WTC11 (cell line): ENCODE measurements at regions not wholly inside any gene's neighbourhood (a gene's known extent, or its start where the extent isn't known, plus 50 kb on each side); places are given as distances from the start of the nearest gene placed in this dataset.

ENCODE experiments used
- ATAC-seq: fragments of 200-7000 bp; cut with Tn5 transposase; 2 replicates; pipeline ENCODE4 v1.10.0; 2021; ENCODE audit warnings: mild to moderate bottlenecking, moderate library complexity
- CTCF ChIA-PET: fragments of 300-600 bp; sonication (Branson Sonifier 250); formaldehyde crosslinking; loops from one replicate; lab custom pipeline; 2021; ENCODE audit warnings: antibody characterized with exemption; lab: Charles Lee
- POLR2A ChIA-PET: fragments of 350-600 bp; sonication (Branson Sonifier 250); formaldehyde crosslinking; loops from one replicate; lab custom pipeline; 2021; ENCODE audit warnings: antibody characterized with exemption; lab: Charles Lee
- DNase-seq: peaks from one replicate; pipeline ENCODE4 v3.0.0; 2021; ENCODE audit warnings: low spot score
- H3K27ac Mint-ChIP-seq: 2 replicates; pipeline ENCODE4 v1.8.0; 2021; ENCODE audit warnings: mixed read lengths
- H3K27me3 Mint-ChIP-seq: 2 replicates; pipeline ENCODE4 v1.8.0; 2021; ENCODE audit warnings: low read depth, mild to moderate bottlenecking, moderate library complexity, mixed read lengths
- H3K36me3 Mint-ChIP-seq: 2 replicates; pipeline ENCODE4 v1.8.0; 2021; ENCODE audit warnings: mixed read lengths
- H3K4me1 Mint-ChIP-seq: 2 replicates; pipeline ENCODE4 v1.8.0; 2022; ENCODE audit warnings: mixed read lengths
- H3K4me3 Mint-ChIP-seq: 2 replicates; pipeline ENCODE4 v1.8.0; 2021; ENCODE audit warnings: mild to moderate bottlenecking, moderate library complexity, mixed read lengths
- H3K9me3 Mint-ChIP-seq: 2 replicates; pipeline ENCODE4 v1.8.0; 2021; ENCODE audit warnings: mixed read lengths
- CREB1 ChIP-seq: sonication (generic); formaldehyde crosslinking; IDR thresholded peaks from 2 replicates; pipeline ENCODE4 v1.8.0; 2023; ENCODE audit warnings: mild to moderate bottlenecking, missing genetic modification reagents
- ESRRA ChIP-seq: sonication (generic); formaldehyde crosslinking; IDR thresholded peaks from 2 replicates; pipeline ENCODE4 v1.8.1; 2022; ENCODE audit warnings: mild to moderate bottlenecking, missing genetic modification reagents, borderline replicate concordance
- IRF2 ChIP-seq: sonication (generic); formaldehyde crosslinking; IDR thresholded peaks from 2 replicates; pipeline ENCODE4 v1.8.0; 2022; ENCODE audit warnings: low read depth, missing genetic modification reagents, borderline replicate concordance
- JUN ChIP-seq: sonication (generic); formaldehyde crosslinking; IDR thresholded peaks from 2 replicates; pipeline ENCODE4 v1.8.0; 2023; ENCODE audit warnings: mild to moderate bottlenecking, missing genetic modification reagents
- MYBL2 ChIP-seq: sonication (generic); formaldehyde crosslinking; IDR thresholded peaks from 2 replicates; pipeline ENCODE4 v1.8.1; 2023; ENCODE audit warnings: mild to moderate bottlenecking, moderate library complexity, missing genetic modification reagents
- NFATC4 ChIP-seq: fragments of 250-450 bp; sonication (Bioruptor Pico); IDR thresholded peaks from 2 replicates; pipeline ENCODE4 v1.9.0; 2021; ENCODE audit warnings: mild to moderate bottlenecking
- NR1H2 ChIP-seq: sonication (generic); formaldehyde crosslinking; IDR thresholded peaks from 2 replicates; pipeline ENCODE4 v1.9.0; 2021; ENCODE audit warnings: mild to moderate bottlenecking, moderate library complexity, missing genetic modification reagents
- SOX15 ChIP-seq: fragments of 250-450 bp; sonication (Bioruptor Pico); IDR thresholded peaks from 2 replicates; pipeline ENCODE4 v1.9.0; 2021; ENCODE audit warnings: mild to moderate bottlenecking
- SP1 ChIP-seq: sonication (generic); formaldehyde crosslinking; conservative IDR thresholded peaks from 2 replicates; pipeline ENCODE4 v1.8.1; 2022; ENCODE audit warnings: missing genetic modification reagents
- TCF7 ChIP-seq: sonication (generic); formaldehyde crosslinking; IDR thresholded peaks from 2 replicates; pipeline ENCODE4 v1.8.0; 2022; ENCODE audit warnings: mild to moderate bottlenecking, low read depth, missing genetic modification reagents, moderate library complexity
- ZBTB21 ChIP-seq: sonication (generic); formaldehyde crosslinking; IDR thresholded peaks from 2 replicates; pipeline ENCODE4 v1.8.1; 2023; ENCODE audit warnings: mild to moderate bottlenecking, missing genetic modification reagents, borderline replicate concordance
- ZNF121 ChIP-seq: sonication (generic); formaldehyde crosslinking; IDR thresholded peaks from 2 replicates; pipeline ENCODE4 v1.8.0; 2023; ENCODE audit warnings: missing genetic modification reagents
- ZNF219 ChIP-seq: sonication (generic); formaldehyde crosslinking; IDR thresholded peaks from 2 replicates; pipeline ENCODE4 v1.8.0; 2023; ENCODE audit warnings: missing genetic modification reagents, mild to moderate bottlenecking, borderline replicate concordance
- ZNF396 ChIP-seq: fragments of 250-450 bp; sonication (Bioruptor Pico); IDR thresholded peaks from 2 replicates; pipeline ENCODE4 v1.8.0; 2021; ENCODE audit warnings: mild to moderate bottlenecking, moderate library complexity, borderline replicate concordance
- ZNF416 ChIP-seq: fragments of 250-450 bp; sonication (Bioruptor Pico); IDR thresholded peaks from 2 replicates; pipeline ENCODE4 v1.9.0; 2021; ENCODE audit warnings: mild to moderate bottlenecking, inconsistent platforms
- ZNF671 ChIP-seq: fragments of 250-450 bp; sonication (Bioruptor Pico); IDR thresholded peaks from 2 replicates; pipeline ENCODE4 v1.8.0; 2021; ENCODE audit warnings: mild to moderate bottlenecking
- TF ChIP-seq, protein P1 (sequence below): sonication (generic); formaldehyde crosslinking; IDR thresholded peaks from 2 replicates; pipeline ENCODE4 v1.8.0; 2022; ENCODE audit warnings: mild to moderate bottlenecking, missing genetic modification reagents
- TF ChIP-seq, protein P2 (sequence below): sonication (generic); formaldehyde crosslinking; IDR thresholded peaks from 2 replicates; pipeline ENCODE4 v1.8.1; 2023; ENCODE audit warnings: mild to moderate bottlenecking, missing genetic modification reagents, borderline replicate concordance
- TF ChIP-seq, protein P3 (sequence below): sonication (generic); formaldehyde crosslinking; IDR thresholded peaks from 2 replicates; pipeline ENCODE4 v1.8.1; 2022; ENCODE audit warnings: mild to moderate bottlenecking, missing genetic modification reagents, moderate library complexity, borderline replicate concordance
- TF ChIP-seq, protein P4 (sequence below): sonication (generic); formaldehyde crosslinking; conservative IDR thresholded peaks from 2 replicates; pipeline ENCODE4 v1.8.1; 2022; ENCODE audit warnings: mild to moderate bottlenecking, missing genetic modification reagents
- TF ChIP-seq, protein P5 (sequence below): fragments of 250-450 bp; sonication (Bioruptor Pico); IDR thresholded peaks from 2 replicates; pipeline ENCODE4 v1.8.0; 2021; ENCODE audit warnings: mild to moderate bottlenecking
- TF ChIP-seq, protein P6 (sequence below): fragments of 200-600 bp; IDR thresholded peaks from 2 replicates; pipeline ENCODE4 v1.8.0; 2022; ENCODE audit warnings: antibody characterized with exemption

DNA sequence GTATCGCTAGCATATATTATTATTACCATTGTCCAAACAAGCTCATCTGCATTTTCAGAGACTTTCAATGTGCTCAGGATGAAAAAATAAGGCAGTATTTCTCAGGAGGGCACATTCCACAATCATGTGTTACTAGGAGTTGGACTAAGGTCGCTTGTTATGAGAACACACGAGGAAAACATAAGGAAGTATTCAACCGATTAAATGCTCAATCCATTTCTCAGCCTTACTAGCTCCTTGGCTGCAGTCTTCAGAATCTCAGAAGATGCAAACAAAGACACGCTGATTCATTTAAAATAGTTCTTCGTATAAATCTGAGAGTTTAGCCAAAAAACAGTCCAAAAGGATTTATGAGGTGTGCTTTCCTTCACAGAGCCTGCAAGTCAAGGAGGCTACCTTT is 82.0 kb upstream of the JAK1 start (continued):
- TF ChIP-seq, protein P1, sequence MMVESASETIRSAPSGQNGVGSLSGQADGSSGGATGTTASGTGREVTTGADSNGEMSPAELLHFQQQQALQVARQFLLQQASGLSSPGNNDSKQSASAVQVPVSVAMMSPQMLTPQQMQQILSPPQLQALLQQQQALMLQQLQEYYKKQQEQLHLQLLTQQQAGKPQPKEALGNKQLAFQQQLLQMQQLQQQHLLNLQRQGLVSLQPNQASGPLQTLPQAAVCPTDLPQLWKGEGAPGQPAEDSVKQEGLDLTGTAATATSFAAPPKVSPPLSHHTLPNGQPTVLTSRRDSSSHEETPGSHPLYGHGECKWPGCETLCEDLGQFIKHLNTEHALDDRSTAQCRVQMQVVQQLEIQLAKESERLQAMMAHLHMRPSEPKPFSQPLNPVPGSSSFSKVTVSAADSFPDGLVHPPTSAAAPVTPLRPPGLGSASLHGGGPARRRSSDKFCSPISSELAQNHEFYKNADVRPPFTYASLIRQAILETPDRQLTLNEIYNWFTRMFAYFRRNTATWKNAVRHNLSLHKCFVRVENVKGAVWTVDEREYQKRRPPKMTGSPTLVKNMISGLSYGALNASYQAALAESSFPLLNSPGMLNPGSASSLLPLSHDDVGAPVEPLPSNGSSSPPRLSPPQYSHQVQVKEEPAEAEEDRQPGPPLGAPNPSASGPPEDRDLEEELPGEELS, result no peak

DNA sequence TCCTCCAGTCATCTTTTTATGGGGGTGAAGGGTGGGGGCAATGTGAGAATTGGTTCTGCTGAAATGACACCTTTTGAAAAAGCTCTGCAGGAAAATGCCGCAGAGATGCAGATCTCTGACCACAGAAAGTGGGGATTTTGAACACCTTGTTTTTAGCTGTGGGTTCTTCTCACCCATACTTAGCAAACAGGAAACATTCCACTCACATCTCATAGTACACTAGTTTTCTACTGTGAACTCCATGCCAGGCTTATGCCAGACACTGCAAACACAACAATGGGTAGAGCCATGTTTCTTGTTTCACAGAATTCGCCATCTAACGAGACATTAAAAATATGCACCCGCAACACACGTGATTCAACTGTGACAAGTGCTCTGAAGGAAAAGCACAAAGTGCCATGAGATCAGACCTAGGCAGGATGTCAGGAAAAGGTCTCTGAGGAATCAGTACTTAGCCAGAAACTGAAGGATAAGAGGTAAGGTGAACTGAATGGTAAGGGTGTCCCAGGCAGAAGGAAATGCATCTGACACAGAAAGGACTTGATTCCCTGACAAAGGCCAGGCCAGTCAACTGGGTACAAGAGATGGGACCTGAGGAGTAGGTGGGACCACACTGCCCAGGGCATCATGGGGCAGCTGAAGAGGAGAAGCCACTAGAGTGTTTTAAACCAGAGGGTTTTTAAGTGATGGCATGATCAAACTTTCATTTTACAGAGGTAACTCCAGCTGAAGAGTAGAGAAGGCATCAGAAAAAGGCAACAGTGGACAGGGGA is 83.8 kb upstream of the JAK1 start:
- H3K4me3 Mint-ChIP-seq, result no peak overlapping the region
- CTCF ChIA-PET, result no interaction called here
- POLR2A ChIA-PET, result interaction anchor here (0.7 kb wide), 1 partner anchor 188 kb away, joined by 3 read pairs; no protein-coding TSS in a partner anchor
- no peaks in the 10 kb centered on the region for H3K9me3 Mint-ChIP-seq
- no peak for ATAC-seq
- no peak for TF ChIP-seq IRF2 (CRISPR knock-in tag)
- TF ChIP-seq MYBL2 (CRISPR knock-in tag), result no peak
- no peak for TF ChIP-seq ZBTB21
- TF ChIP-seq, protein P2, sequence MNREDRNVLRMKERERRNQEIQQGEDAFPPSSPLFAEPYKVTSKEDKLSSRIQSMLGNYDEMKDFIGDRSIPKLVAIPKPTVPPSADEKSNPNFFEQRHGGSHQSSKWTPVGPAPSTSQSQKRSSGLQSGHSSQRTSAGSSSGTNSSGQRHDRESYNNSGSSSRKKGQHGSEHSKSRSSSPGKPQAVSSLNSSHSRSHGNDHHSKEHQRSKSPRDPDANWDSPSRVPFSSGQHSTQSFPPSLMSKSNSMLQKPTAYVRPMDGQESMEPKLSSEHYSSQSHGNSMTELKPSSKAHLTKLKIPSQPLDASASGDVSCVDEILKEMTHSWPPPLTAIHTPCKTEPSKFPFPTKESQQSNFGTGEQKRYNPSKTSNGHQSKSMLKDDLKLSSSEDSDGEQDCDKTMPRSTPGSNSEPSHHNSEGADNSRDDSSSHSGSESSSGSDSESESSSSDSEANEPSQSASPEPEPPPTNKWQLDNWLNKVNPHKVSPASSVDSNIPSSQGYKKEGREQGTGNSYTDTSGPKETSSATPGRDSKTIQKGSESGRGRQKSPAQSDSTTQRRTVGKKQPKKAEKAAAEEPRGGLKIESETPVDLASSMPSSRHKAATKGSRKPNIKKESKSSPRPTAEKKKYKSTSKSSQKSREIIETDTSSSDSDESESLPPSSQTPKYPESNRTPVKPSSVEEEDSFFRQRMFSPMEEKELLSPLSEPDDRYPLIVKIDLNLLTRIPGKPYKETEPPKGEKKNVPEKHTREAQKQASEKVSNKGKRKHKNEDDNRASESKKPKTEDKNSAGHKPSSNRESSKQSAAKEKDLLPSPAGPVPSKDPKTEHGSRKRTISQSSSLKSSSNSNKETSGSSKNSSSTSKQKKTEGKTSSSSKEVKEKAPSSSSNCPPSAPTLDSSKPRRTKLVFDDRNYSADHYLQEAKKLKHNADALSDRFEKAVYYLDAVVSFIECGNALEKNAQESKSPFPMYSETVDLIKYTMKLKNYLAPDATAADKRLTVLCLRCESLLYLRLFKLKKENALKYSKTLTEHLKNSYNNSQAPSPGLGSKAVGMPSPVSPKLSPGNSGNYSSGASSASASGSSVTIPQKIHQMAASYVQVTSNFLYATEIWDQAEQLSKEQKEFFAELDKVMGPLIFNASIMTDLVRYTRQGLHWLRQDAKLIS (CRISPR knock-in tag), result no peak
- no peak for TF ChIP-seq NFATC4 (CRISPR knock-in tag)
- no peak for TF ChIP-seq ZNF219 (CRISPR knock-in tag)
- TF ChIP-seq, protein P3, sequence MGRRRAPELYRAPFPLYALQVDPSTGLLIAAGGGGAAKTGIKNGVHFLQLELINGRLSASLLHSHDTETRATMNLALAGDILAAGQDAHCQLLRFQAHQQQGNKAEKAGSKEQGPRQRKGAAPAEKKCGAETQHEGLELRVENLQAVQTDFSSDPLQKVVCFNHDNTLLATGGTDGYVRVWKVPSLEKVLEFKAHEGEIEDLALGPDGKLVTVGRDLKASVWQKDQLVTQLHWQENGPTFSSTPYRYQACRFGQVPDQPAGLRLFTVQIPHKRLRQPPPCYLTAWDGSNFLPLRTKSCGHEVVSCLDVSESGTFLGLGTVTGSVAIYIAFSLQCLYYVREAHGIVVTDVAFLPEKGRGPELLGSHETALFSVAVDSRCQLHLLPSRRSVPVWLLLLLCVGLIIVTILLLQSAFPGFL, result no peak
- no peak for TF ChIP-seq CREB1 (CRISPR knock-in tag)
- TF ChIP-seq ZNF416 (CRISPR knock-in tag), result no peak
- TF ChIP-seq, protein P4, sequence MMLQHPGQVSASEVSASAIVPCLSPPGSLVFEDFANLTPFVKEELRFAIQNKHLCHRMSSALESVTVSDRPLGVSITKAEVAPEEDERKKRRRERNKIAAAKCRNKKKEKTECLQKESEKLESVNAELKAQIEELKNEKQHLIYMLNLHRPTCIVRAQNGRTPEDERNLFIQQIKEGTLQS (CRISPR knock-in tag), result no peak
- no peak for TF ChIP-seq SOX15 (CRISPR knock-in tag)
- no peak for TF ChIP-seq TCF7
- no peak for TF ChIP-seq ZNF121
- TF ChIP-seq, protein P5, sequence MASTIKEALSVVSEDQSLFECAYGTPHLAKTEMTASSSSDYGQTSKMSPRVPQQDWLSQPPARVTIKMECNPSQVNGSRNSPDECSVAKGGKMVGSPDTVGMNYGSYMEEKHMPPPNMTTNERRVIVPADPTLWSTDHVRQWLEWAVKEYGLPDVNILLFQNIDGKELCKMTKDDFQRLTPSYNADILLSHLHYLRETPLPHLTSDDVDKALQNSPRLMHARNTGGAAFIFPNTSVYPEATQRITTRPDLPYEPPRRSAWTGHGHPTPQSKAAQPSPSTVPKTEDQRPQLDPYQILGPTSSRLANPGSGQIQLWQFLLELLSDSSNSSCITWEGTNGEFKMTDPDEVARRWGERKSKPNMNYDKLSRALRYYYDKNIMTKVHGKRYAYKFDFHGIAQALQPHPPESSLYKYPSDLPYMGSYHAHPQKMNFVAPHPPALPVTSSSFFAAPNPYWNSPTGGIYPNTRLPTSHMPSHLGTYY (CRISPR knock-in tag), result no peak
- H3K36me3 Mint-ChIP-seq, result peaks cover 10% of the 10 kb centered on the region; the same call in 1 of the 2 replicates
- no peak overlapping the region for H3K27ac Mint-ChIP-seq
- peaks cover 4% of the 10 kb centered on the region; the same call in 1 of the 2 replicates for H3K27me3 Mint-ChIP-seq
- no peaks in the 10 kb centered on the region for H3K4me1 Mint-ChIP-seq
- no peak for DNase-seq

DNA sequence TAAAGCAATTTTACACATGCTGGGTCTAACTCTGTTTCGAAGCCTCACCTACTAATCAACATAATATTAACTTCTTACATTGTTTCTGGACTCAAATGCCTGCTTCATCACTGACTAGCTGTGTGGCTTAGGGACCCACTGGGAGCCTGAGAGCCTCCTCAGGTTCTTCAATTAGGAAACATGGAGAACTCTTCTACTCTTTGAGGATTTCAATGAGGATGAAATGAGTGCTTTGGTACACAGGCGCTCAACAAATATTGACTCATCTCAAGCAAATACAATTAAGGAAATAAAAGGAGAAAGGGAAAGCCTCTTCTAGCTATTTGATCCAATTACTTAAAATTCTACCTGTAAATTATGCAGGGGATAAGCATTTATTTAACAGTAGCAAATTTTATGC is 84.4 kb upstream of the JAK1 start:
- DNase-seq (no peak), ATAC-seq (no peak)
- Mint-ChIP-seq H3K4me1 (no peaks in the 10 kb centered on the region), H3K9me3 (no peaks in the 10 kb centered on the region), H3K27me3 (peaks cover 4% of the 10 kb centered on the region; the same call in 1 of the 2 replicates), H3K4me3 (no peak overlapping the region), H3K27ac (no peak overlapping the region), H3K36me3 (peaks cover 10% of the 10 kb centered on the region)
- POLR2A ChIA-PET, result no interaction called here
- CTCF ChIA-PET, result interaction anchor here (0.6 kb wide), 1 partner anchor 1078 kb away, joined by 4 read pairs; no protein-coding TSS in a partner anchor
- TF ChIP-seq ZNF671, result no peak
- TF ChIP-seq, protein P3, result no peak
- no peak for TF ChIP-seq NR1H2 (CRISPR knock-in tag)
- no peak for TF ChIP-seq ZNF396 (CRISPR knock-in tag)
- TF ChIP-seq ESRRA (CRISPR knock-in tag), result no peak
- TF ChIP-seq, protein P6, sequence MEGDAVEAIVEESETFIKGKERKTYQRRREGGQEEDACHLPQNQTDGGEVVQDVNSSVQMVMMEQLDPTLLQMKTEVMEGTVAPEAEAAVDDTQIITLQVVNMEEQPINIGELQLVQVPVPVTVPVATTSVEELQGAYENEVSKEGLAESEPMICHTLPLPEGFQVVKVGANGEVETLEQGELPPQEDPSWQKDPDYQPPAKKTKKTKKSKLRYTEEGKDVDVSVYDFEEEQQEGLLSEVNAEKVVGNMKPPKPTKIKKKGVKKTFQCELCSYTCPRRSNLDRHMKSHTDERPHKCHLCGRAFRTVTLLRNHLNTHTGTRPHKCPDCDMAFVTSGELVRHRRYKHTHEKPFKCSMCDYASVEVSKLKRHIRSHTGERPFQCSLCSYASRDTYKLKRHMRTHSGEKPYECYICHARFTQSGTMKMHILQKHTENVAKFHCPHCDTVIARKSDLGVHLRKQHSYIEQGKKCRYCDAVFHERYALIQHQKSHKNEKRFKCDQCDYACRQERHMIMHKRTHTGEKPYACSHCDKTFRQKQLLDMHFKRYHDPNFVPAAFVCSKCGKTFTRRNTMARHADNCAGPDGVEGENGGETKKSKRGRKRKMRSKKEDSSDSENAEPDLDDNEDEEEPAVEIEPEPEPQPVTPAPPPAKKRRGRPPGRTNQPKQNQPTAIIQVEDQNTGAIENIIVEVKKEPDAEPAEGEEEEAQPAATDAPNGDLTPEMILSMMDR, result no peak
- no peak for TF ChIP-seq JUN (CRISPR knock-in tag)
- TF ChIP-seq SP1 (CRISPR knock-in tag), result no peak
